CD4-positive, alpha-beta T cell treated with Interleukin-17A for 1 hour (primary cell): ENCODE measurements at regions not wholly inside any gene's neighbourhood (a gene's known extent, or its start where the extent isn't known, plus 50 kb on each side); places are given as distances from the start of the nearest gene placed in this dataset.
"Not testable (repeated sequence)": the region's sequence is repeated elsewhere in the genome, so short reads cannot be mapped to it uniquely, and the experiment has no call there.

ENCODE experiments used
- DNase-seq: peaks from one replicate; pipeline ENCODE4 v3.0.0-alpha.2; 2020

DNA sequence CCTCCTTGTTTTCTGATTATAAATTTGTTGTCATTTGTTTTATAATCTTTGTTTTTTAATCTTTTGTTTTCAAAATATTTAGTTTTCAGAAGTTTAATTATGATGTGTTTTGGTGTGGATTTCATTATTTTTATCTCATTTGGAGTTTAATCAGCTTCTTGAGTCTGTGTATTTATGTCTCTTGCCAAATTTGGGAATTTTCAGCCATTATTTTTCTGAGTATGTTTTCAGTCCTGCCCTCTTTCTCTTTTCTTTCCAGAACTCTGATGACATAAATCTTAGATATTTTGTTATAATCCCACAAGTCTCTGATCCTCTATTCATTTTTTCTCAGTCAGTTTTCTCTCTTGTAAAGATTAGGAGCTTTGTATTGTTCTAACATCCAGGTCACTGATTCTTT lies 89.8 kb downstream of the RHOU start:
- DNase-seq = no peak

DNA sequence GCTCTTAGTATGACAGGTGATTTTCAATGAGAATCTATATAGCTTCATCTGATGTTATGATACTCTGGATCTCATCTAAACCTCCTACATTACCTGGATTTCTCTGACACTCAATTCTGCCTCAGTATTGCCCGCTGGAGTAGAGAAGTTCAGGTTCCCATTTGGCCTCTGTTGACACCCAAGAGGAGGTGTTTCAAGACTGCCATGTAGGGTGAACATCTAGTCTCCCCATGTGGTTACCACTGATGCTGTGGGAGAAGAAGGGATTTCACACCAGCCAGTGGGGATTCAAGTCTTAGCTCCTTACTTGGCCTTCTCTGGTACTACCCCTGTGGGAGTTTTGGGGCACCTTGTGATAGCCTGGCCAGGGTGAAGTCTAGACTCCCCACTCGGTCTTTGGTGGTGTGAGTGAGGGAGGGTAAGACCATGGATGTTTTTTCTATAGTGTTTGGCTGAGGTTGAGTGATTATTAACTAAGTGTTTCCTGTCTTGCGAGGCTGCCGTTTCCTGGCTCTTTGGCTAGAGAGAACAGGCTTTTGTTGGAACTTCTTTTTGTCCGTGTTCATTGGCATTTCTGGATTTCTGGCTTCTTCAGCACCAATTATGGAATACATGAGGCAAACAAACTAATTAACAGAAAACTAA lies 90.7 kb downstream of the RHOU start:
- peak; percentile 12 for DNase-seq

DNA sequence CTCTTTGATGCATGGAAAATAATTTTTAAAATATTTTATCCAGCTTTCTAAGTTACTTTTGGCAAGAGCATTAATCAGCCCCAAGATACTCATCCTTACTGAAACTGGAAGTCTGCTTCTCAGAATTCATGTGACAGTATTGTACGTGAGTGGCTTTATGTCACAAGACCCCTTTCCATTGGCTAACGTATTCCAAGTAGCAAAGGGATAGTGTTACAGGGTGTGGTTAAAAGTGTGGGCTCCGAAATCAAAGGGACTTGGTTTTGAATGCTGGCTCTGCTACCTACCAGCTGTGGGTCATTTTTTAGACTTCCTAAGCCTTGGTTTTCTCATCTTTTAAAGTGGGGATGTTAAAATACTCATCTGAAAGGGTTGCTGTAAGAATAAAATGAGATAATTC lies 91.7 kb downstream of the RHOU start:
- no peak for DNase-seq

DNA sequence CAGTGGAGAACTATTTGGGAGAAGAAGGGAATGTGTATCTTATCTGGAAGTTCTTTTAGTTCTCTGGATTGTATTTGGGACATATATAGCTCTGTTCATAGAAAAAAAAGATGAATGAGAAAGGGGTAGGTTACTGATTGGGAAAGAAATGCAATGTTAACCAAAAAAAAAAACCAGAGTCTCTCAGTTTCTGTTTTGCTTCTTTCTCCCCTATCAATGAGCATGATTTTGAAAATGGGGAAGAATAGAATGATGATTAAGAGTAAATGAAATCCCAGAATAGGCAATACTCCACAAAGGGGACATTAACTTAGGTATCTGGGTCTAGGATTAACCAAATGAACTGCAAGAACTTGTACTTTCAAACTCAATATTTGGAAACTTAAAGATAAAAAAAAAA lies 92.9 kb downstream of the RHOU start:
- no peak for DNase-seq

DNA sequence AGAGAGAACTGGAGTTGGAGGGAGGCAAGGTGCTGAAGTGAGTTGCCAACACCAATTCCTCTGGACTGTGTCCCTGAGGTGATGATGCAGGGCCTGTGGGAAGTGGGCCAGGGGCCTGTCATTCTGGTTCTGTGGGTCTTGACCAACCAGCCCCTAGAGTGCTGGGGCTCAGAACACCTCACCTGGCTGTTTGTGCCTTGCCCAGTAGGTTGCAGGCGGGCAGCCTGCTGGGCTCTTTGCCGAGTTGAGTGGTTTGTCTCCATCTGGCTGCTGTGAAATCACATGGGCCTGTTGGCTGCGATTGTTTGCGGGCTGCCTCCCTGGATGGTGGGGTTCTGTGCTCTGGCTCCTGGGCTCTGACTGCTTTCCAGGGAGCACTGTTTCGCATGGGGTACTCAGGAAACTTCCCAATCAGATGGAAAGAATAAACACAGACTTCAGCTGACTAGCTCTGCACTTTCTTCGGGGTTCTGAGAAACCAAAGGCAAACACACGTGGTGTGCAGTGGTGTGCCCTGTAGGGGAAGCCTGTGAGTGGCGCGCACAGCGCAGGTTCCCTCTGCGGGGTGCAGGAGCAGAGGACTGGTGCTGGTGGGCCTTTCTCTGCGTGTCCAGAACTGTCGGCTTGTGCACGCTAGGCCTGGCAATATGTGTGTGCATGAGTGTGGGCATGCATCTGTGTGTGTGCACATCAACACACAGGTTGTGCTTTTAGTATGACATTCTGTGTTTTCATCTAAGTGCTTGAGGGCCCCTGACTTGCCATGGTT lies 95.1 kb downstream of the RHOU start:
- no peak for DNase-seq

DNA sequence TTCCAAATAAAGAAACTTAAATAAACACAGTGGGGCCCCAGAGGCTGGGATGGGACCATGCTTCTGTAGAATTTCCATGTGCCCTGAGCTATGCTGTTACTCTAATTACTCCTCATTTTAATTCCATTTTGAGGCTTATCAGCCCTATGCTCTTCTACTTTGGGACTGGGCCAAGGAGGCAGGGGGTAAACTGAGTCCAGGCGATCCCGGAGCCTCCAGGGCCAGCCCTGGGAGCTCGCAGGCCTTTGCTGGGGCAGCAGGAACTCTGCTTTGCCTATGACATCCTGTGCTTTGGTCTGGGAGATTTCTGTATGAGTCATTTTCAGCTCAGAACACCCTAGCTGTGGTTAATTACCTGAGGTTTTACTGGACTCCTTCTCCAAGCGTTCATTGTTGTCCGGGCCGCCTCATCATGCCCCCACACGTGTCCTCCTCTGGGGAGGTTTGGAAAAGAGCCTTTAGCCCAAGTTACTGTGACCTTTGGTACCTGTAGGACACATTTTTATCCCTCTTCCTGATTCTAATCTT lies 95.7 kb downstream of the RHOU start:
- DNase-seq = peak; percentile 24

DNA sequence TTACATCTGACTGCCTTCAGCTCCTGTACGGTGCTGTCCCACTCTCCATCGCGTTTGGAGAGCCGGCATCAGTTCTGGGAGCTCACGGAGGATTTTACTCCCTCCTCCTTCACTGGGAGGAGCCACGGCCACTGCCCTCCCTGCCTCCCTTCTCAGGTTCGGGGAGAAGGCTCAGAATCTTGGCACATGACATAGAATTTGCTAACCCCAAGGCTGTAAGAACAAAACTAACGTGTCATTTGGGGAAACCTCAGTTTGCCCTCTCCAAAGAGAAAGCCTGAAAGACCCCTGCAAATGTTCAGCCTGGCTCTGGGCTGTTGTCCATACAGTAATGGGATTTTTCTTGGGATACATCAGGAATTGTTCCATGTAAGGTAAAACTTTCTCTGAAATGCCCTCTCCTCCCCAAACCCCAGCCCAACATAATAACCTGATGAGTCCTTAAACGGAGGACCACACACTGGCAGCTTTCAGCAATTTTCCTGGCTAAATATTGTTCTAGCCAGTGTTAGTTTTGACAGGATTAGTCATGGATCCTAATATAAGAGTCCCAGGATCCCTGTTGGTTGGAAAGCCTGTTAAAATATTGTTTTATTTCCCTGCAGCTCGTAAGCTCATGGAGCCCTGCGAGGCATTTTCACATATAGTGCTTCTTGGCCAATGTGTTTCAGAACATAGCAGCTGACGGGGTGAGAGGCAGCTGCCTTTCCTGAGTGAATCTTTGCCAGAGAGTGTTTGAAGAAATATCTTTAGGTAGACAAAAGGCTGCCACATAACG lies 98.8 kb downstream of the RHOU start:
- DNase-seq = no peak

DNA sequence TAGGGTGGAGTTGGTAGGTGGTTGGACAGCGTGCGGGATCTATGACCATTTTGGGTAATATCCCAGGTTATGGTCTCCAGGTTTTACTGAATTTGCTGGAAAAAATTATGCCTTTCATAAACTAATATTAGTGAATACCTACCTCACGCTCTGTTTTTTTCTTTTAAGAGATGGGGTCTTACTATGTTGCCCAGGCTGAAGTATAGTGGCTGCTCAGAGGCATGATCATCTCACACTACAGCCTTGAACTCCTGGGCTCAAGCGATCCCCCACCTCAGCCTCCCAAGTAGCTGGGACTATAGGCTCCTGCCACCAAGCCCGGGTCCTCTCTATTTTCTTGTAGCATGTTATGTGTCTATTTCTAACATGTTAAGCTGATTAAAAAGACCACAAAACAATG lies 100.2 kb downstream of the RHOU start:
- no peak for DNase-seq

DNA sequence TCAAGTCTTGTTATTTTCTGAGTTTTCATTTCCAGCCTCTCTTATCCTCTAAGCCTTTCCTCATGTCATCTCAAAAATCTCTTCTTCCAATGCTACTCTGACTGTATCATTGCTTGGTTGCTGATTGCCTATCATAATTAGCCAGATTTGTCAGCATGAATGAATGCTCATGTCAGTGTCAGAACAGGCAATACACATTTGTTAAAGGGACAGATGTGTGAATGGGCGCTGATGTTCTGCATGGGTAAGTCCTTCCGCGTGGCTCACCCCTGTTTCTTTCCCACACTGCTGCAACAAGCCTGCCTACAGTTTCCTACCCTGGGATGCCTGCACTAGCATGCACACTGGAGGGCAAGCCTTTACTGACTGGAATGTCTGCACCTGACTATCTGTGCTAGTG lies 100.6 kb downstream of the RHOU start:
- no peak for DNase-seq

DNA sequence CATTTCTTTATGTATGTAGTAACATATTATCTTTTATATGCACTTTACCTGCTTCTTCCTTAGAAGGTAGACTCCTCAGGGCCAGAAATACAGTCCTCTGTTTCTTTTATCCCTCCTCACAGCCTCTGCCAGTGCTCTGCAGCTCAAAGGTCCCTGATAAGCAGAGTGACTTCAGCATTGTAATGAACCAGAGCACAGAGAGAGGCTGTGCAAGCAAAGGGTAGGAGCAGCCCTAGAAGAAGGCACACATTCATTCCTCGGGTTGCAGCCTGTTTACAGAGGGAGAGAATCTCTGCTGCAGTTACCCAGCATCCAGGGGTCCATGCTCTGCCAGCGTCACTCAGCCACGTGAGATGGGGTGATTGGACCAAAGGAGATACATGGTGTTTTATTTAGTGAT lies 101.1 kb downstream of the RHOU start:
- no peak for DNase-seq

DNA sequence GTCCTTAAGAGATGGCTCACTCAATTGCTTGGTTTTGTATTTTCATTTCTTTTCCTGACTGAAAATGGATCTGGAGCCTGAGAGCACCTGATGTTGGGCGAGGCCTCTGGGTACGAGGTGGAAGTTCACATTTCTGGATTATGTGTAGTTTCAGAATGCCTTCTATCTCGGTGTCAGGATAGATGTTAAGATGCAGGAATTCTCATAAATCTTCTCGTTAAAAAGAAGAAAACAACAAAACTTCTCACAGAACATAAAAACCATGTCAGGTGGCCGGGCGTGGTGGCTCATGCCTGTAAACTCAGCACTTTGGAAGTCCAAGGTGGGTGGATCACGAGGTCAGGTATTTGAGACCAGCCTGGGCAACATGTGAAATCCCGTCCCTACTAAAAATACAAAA lies 101.8 kb downstream of the RHOU start:
- no peak for DNase-seq

DNA sequence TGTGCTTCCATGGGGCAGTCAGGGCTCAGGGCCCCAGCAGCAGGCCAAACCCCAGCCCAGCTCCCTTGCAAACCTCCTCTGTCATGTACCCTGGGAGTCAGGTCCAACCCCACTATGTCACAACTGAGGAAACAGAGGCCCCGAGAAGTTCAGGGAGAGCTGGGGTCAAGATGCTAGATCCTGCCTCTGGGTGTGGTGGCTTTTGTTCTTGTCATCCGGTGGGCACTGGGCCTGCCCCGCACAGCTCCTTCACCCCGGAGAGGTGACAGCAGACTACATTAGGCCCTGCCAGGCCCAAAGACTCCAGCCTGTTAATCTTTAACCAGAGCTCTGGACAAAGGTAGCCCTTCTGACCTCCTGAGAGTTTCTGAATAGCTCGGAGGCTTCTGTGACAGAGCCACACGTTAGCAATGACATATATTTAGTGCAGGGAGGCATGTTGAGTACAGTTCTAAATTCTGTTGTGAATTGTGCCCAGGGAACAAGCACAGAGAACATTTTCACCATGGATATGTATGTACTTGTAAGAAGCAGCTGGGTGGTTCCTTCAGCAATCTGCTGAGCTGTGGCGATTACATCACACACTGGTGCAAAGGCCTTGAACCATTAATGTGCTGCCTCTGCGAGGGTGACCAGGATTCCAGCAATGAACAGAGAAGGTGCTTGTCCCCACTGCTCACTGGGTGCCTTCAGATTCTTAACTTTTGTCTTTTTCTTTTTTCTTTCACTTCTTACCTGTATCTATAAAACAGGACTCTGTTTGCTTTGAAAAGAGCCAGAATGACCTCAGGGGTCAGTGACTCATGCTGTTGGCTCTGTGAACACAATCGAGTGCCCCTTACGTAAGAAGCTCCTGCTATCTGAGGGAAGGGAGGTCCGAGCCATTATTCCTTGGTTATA lies 102.8 kb downstream of the RHOU start:
- DNase-seq = no peak

DNA sequence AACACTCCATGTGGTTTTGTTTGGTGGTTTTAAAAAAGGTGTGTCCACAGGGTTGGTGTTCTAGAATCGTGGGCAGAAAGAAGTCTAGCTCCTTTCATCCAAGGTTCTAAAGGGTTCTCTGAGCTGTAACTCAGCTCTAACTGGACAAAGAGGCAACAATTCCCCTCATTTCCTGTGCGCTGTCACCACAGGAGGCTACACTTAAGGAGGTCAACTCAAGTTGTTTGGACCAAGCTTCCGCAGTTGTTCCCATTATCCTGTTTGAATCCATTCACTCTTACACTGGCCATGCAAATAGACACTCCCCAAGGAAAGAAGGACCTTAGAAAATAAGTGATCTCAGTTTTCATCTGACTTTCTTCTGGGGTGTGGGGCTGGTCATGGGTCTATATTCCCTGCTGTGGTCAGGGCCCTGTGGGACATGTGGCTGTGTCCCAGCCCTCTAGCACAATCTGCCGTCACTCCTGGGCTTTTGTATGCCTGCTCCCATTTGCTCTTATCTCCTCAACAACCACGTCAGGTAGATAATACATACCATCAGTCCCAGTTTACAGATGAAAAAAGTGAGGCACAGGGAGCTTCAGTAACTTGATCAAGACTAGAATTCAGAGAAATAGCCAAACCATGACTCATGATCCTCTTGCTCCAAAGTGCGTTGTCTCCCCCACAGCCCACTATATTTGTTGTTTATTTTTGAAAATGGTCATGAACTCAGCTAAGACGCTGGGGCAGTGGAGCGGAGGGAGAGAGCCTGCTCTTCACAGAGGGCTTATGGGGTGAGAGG lies 103.6 kb downstream of the RHOU start:
- DNase-seq = no peak

DNA sequence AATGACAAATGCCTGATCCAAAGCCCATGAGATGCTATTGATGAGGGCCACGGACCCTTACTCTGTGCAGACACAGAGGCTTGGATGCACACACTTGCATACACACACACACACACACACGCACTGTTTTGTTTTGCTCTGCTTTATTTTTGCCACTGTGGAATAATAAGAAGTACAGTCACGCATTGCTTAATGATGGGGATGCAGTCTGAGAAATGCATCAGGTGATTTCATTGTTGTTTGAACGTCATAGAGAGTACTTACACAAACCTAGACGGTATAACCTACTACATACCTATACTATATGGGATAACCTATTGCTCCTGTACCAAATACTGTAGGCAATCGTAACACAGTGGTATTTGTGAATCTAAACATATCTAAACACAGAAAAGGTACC lies 104.4 kb downstream of the RHOU start:
- DNase-seq = no peak

DNA sequence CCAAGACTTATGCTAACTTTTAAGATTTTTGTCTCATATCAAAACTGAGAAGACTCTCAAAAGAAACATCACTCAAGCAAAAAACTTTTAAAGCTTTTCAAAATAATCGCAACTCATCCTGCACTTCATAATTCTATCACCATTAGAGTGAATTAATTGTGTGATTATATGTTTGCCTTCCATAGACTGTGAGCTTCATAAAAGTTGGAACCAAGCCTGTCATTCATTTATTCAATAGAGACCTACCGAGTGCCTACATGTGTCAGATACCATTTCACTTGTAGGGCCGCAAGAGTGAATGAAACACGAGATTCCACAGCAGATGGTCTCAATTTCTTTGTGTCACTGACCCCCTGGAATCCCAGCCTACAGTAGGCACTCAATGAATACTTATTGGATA lies 106.4 kb downstream of the RHOU start:
- no peak for DNase-seq

DNA sequence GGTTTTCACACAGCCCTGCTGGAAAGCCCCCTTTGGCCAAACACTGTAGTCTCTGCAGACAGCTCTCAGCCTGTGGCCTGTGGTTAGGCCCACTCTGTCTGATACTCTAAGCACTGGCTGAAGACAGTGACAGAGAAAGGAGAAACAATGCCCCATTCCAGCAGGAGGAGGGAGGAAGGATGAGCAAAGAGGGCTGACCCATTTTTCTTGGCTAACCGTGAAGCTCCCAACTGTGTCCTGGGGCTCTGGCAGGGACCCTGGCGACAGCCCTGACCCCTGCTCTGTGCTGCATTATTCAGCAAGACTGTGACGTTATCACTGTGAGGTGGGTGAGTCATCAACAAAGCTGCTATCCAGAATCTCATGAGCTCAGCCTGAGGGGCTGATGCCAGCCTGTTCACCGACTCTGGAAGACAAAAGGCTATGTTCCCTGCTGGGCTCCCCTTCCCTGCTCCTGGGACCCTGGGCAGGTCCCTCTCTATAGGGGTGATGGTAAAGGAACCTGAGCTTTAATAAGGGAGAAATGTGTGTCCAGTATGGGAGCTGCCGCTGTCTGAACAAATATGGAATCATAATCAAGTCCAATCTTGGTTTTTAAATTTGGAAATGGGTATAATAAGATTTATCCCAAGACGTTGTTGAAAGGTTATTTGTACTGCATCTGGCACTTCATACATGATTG lies 107.0 kb downstream of the RHOU start:
- no peak for DNase-seq

DNA sequence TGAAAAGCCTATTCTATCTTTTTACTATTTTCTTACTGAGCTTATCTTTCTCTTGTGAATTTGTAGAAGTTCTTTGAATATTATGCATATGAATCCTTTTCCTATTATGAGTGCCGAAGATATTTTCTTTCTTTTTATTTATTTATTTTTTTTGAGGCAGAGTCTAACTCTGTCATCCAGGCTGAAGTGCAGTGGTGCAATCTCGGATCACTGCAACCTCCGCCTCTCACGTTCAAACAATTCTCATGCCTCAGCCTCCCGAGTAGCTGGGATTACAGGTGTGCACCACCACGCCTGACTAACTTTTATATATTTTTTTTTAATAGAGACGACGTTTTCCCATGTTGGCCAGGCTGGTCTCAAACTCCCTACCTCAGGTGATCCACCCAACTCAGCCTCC lies 109.8 kb downstream of the RHOU start:
- DNase-seq = no peak

DNA sequence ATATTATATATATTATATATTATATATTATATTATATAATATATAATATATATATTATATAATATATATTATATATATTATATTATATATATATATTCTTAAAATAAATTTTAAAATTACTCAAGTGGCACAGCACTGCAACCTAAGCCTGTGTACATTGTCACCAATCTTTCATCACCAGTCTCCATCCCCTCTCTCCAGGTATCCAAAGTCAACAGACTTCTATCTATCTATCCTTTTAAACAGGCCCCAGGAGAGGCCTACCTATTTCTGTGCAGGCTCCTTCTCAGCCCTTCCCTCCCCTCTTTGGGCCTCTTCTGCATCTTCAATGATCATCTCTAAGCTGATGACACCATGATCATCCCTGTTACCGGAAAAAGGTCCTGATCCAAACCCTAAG lies 111.7 kb downstream of the RHOU start:
- DNase-seq = no peak

DNA sequence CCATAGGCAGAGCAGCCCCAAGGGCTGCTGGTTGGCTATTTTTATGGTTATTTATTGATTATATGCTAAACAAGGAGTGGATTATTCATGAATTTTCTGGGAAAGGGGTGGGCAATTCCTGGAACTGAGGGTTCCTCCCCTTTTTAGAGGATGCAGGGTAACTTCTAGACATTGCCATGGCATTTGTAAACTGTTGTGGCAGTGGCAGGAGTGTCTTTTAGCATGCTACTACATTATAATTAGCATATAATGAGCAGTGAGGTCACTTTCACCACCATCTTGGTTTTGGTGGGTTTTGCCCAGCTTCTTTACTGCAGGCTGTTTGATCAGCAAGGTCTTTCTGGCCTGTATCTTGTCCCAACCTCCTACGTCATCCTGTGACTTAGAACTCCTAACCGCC lies 112.2 kb downstream of the RHOU start:
- not testable (repeated sequence) for DNase-seq

DNA sequence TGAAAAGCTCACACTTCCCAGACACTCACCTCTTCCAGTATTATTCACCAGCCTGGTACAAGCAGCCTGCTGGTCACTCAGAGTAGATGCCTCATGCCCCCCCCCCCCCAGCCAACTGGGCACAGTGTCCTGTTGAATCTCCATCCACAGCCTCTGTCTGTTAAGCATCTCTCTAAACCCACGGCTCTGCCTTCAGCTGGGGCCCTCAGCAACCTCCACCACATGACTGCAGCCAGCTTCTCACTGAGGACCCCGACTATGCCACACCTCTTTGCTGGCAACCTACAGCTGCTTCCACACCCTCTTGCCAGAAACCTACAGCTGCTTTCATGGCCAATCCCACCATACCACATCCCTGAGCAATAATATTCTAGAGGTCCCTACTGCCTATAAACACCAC lies 113.1 kb downstream of the RHOU start:
- no peak for DNase-seq

DNA sequence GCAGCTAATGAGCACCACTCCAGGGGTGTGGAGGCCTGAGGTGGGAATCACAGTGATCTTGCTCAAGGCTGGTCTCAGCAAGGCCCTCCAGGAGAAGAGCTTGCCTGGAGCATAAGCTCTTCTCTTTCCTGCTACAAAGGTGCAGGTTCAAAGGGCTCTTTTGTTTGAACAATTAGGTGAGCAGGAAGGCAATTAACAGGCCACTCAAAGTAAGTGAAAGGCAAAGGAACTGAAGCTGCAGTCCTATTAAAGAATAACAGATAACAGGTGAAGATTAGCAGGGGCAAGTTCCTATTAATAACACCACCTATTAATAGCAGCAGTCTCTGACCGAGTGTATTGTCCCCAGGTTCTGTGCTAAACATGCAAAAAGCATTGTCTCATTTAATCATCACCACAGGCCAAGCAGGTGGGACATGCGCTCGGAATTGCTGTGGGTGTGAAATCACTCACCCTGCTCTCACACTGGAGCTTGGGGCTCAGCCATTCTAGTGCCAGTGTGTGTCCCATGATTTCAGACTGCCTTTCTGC lies 113.8 kb downstream of the RHOU start:
- no peak for DNase-seq
